Liver (tissue), 8 donors: ENCODE measurements at regions not wholly inside any gene's neighbourhood (a gene's known extent, or its start where the extent isn't known, plus 50 kb on each side); places are given as distances from the start of the nearest gene placed in this dataset.

Experiments
- DNase-seq: peaks from one replicate; pipeline ENCODE4 v3.0.0-alpha.2; 2017; ENCODE audit warnings: low spot score
- H3K27ac ChIP-seq, 2 donors: one replicate each; pipeline ENCODE4 v1.7.0; 2013; ENCODE audit warnings: inconsistent platforms in 2 of 2, low read length in 2 of 2, control low read depth in 1 of 2, low read depth in 1 of 2, mild to moderate bottlenecking in 1 of 2
- H3K27me3 ChIP-seq, 4 donors: one replicate each; pipeline versions ENCODE4 v1.6.1 to v1.7.0; 2013; ENCODE audit warnings: low read length in 3 of 4, inconsistent platforms in 1 of 4, mild to moderate bottlenecking in 1 of 4, moderate library complexity in 1 of 4; ENCODE audit not compliant: control insufficient read depth in 4 of 4, insufficient read depth in 4 of 4
- H3K36me3 ChIP-seq, 4 donors: one replicate each; pipeline versions ENCODE4 v1.6.1 to v1.7.0; 2013; ENCODE audit warnings: low read length in 3 of 4, mild to moderate bottlenecking in 3 of 4, low read depth in 1 of 4, moderate library complexity in 1 of 4; ENCODE audit not compliant: control insufficient read depth in 4 of 4, insufficient read depth in 3 of 4
- H3K4me1 ChIP-seq, 4 donors: one replicate each; pipeline versions ENCODE4 v1.6.1 to v1.7.0; 2013; ENCODE audit warnings: low read length in 3 of 4, mild to moderate bottlenecking in 3 of 4, moderate library complexity in 1 of 4; ENCODE audit not compliant: control insufficient read depth in 4 of 4, insufficient read depth in 4 of 4
- H3K4me3 ChIP-seq, 3 donors: one replicate each; pipeline versions ENCODE4 v1.6.1 to v1.7.0; 2013; ENCODE audit warnings: low read length in 3 of 3, control low read depth in 1 of 3, low read depth in 1 of 3, mild to moderate bottlenecking in 1 of 3
- H3K9ac ChIP-seq, 2 donors: one replicate each; pipeline ENCODE4 v1.7.0; 2013; ENCODE audit warnings: low read length in 2 of 2, mild to moderate bottlenecking in 2 of 2, moderate library complexity in 2 of 2, control low read depth in 1 of 2, low read depth in 1 of 2
- H3K9me3 ChIP-seq, 4 donors: one replicate each; pipeline versions ENCODE4 v1.6.1 to v1.7.0; 2013; ENCODE audit warnings: low read length in 3 of 4; ENCODE audit not compliant: control insufficient read depth in 4 of 4
- EGR1 ChIP-seq, 2 donors: IDR thresholded peaks; 2 replicates each; pipeline ENCODE4 v1.6.1; 2016 to 2018; ENCODE audit warnings: antibody characterized with exemption in 2 of 2, low read depth in 2 of 2
- FOXA2 ChIP-seq: IDR thresholded peaks from 2 replicates; pipeline ENCODE4 v1.6.1; 2016; ENCODE audit warnings: antibody characterized with exemption
- GABPA ChIP-seq, 2 donors: IDR thresholded peaks in 1 of 2; conservative IDR thresholded peaks in 1 of 2; 2 replicates each; pipeline ENCODE4 v1.6.1; 2016; ENCODE audit warnings: antibody characterized with exemption in 2 of 2, mild to moderate bottlenecking in 1 of 2, moderate library complexity in 1 of 2
- HNF4A ChIP-seq, 2 donors: conservative IDR thresholded peaks; 2 replicates each; pipeline ENCODE4 v1.6.1; 2016; ENCODE audit warnings: antibody characterized with exemption in 2 of 2, mild to moderate bottlenecking in 2 of 2
- HNF4G ChIP-seq: IDR thresholded peaks from 2 replicates; pipeline ENCODE4 v1.6.1; 2016; ENCODE audit warnings: antibody characterized with exemption
- JUND ChIP-seq, 2 donors: IDR thresholded peaks; 2 replicates each; pipeline ENCODE4 v1.6.1; 2016; ENCODE audit warnings: antibody characterized with exemption in 2 of 2
- NR2F2 ChIP-seq: IDR thresholded peaks from 2 replicates; pipeline ENCODE4 v1.6.1; 2016; ENCODE audit warnings: antibody characterized with exemption
- RAD21 ChIP-seq, 2 donors: IDR thresholded peaks; 2 replicates each; pipeline ENCODE4 v1.6.1; 2016; ENCODE audit warnings: antibody characterized with exemption in 2 of 2, mild to moderate bottlenecking in 2 of 2
- RXRA ChIP-seq, 2 donors: IDR thresholded peaks; 2 replicates each; pipeline ENCODE4 v1.6.1; 2017 to 2018; ENCODE audit warnings: antibody characterized with exemption in 2 of 2, mild to moderate bottlenecking in 1 of 2
- SP1 ChIP-seq: IDR thresholded peaks from 2 replicates; pipeline ENCODE4 v1.6.1; 2018; ENCODE audit warnings: antibody characterized with exemption, mild to moderate bottlenecking
- TAF1 ChIP-seq: conservative IDR thresholded peaks from 2 replicates; pipeline ENCODE4 v1.6.1; 2016; ENCODE audit warnings: antibody characterized with exemption, mild to moderate bottlenecking
- YY1 ChIP-seq: IDR thresholded peaks from 2 replicates; pipeline ENCODE4 v1.6.1; 2016; ENCODE audit warnings: antibody characterized with exemption, mild to moderate bottlenecking
- WGBS: extraction: QIAGEN DNeasy Blood & Tissue Kit; methylation state at CpG from one replicate; pipeline ENCODE4 v1.1.7; 2013; 5-methylcytosine and 5-hydroxymethylcytosine counted together
- TF ChIP-seq, protein P1 (sequence below): IDR thresholded peaks from 2 replicates; pipeline ENCODE4 v1.6.1; 2016; ENCODE audit warnings: antibody characterized with exemption
- TF ChIP-seq, protein P2 (sequence below): IDR thresholded peaks from 2 replicates; pipeline ENCODE4 v1.6.1; 2016; ENCODE audit warnings: antibody characterized with exemption
- TF ChIP-seq, protein P3 (sequence below): IDR thresholded peaks from 2 replicates; pipeline ENCODE4 v1.6.1; 2016; ENCODE audit warnings: antibody characterized with exemption
- TF ChIP-seq, protein P4 (sequence below): fragments of 150-350 bp; IDR thresholded peaks from 2 replicates; pipeline ENCODE4 v1.5.1; 2017; ENCODE audit warnings: improper control_type of control experiment, low read depth, low read length; ENCODE audit not compliant: missing input control
- donor health status: healthy.
- donor health status: healthy.
- donor health status: healthy.
- donor health status: healthy.
- donor health status: healthy.

DNA sequence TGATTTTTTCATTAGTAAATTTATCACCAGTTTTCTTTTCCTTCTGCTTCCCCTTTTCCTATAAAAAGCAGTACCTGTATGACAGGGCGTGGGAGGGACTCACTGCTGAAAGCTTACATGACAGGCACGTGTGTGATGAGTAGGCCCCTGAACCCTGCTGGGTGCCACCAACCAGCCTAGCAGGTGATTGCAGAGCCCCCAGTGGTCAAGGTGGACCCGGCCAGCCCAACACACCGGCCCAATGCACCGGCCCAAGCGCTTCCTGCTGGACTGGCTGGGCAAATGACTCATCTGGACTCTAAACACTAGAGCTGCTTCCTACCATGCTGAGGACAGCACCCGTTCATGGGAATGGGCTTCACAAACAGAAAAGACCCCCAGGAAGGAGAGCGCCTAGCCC, 89.8 kb upstream of the TMEM72 start:
- Histone ChIP-seq H3K27ac (no peak overlapping the region), H3K4me1 (no peaks in the 10 kb centered on the region), H3K4me3 (no peak overlapping the region), H3K9me3 (no peaks in the 10 kb centered on the region), H3K9ac (no peak overlapping the region), H3K36me3 (no peaks in the 10 kb centered on the region), H3K27me3 (peaks cover 0 to 4% (median 0%) of the 10 kb centered on the region in 4 donors)
- no peak for DNase-seq
- whole genome bisulfite sequencing: 96% methylated on average over 8 of the region's 8 CpGs
- TF ChIP-seq RXRA (IDR thresholded peaks at IDR 0.05) (no peak), SP1 (no peak), YY1 (no peak)

DNA sequence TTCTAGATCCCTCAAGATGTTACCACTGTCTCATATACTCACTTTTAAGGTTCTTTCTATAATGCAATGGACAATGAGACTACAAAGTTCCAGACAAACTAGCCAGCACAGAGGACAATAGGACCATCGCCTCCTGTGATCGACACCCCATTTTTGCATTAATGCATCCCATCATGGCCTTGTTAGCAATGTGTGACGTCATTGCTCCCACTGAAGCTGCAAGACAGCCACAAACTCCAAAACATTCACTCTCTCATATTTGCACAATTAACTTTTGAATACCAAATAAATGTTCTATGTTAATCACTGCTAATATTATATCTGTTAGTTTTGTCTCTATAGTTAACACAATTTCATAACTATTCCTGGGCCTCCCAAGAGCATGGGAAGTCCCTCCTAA, 88.8 kb upstream of the TMEM72 start:
- 89% methylated on average over 3 of the region's 3 CpGs for WGBS
- Histone ChIP-seq H3K27ac (no peak overlapping the region), H3K27me3 (peaks cover 0 to 4% (median 0%) of the 10 kb centered on the region in 4 donors), H3K9me3 (no peaks in the 10 kb centered on the region), H3K4me3 (no peak overlapping the region), H3K9ac (no peak overlapping the region), H3K4me1 (no peaks in the 10 kb centered on the region), H3K36me3 (no peaks in the 10 kb centered on the region)
- no peak for TF ChIP-seq GABPA (IDR thresholded peaks at IDR 0.05 in 1 of 2, conservative IDR thresholded peaks at IDR 0.05 in 1 of 2)
- DNase-seq: no peak

DNA sequence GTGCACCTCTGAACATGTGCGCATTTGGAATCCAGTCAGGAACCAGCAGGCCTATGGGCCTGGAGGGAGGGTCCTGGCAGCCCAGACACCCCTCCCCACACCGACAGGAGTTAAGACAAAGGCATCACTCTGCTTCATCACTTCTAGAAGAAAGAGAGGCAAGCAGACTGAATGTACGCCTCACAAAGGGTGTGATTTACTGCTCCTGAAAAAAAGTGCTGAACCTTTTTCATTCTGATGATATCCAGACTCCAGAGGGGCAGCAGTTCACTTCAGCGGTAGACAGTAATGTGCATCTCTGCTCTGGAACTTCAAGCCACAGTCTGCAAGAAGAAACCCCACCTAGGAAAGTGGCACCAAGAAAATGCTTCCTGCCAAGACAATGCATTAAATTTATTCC, 88.2 kb upstream of the TMEM72 start:
- Histone ChIP-seq H3K27ac (no peak overlapping the region), H3K4me3 (no peak overlapping the region), H3K9me3 (no peaks in the 10 kb centered on the region), H3K36me3 (no peaks in the 10 kb centered on the region), H3K27me3 (peaks cover 0 to 8% (median 0%) of the 10 kb centered on the region in 4 donors), H3K4me1 (no peaks in the 10 kb centered on the region), H3K9ac (no peak overlapping the region)
- WGBS: 89% methylated on average over 4 of the region's 4 CpGs
- DNase-seq: no peak
- TF ChIP-seq EGR1 (IDR thresholded peaks at IDR 0.05; ENCODE audit: low read depth in 2 of 2) (no peak), JUND (IDR thresholded peaks at IDR 0.05) (no peak), FOXA2 (no peak), NR2F2 (no peak), TAF1 (no peak), RAD21 (IDR thresholded peaks at IDR 0.05) (no peak), HNF4A (conservative IDR thresholded peaks at IDR 0.05) (no peak), SP1 (no peak), GABPA (IDR thresholded peaks at IDR 0.05 in 1 of 2, conservative IDR thresholded peaks at IDR 0.05 in 1 of 2) (no peak), RXRA (IDR thresholded peaks at IDR 0.05) (no peak), YY1 (no peak), HNF4G (no peak)
- TF ChIP-seq, protein P1, sequence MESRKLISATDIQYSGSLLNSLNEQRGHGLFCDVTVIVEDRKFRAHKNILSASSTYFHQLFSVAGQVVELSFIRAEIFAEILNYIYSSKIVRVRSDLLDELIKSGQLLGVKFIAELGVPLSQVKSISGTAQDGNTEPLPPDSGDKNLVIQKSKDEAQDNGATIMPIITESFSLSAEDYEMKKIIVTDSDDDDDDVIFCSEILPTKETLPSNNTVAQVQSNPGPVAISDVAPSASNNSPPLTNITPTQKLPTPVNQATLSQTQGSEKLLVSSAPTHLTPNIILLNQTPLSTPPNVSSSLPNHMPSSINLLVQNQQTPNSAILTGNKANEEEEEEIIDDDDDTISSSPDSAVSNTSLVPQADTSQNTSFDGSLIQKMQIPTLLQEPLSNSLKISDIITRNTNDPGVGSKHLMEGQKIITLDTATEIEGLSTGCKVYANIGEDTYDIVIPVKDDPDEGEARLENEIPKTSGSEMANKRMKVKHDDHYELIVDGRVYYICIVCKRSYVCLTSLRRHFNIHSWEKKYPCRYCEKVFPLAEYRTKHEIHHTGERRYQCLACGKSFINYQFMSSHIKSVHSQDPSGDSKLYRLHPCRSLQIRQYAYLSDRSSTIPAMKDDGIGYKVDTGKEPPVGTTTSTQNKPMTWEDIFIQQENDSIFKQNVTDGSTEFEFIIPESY: no peak
- TF ChIP-seq, protein P2, sequence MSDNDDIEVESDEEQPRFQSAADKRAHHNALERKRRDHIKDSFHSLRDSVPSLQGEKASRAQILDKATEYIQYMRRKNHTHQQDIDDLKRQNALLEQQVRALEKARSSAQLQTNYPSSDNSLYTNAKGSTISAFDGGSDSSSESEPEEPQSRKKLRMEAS: no peak
- TF ChIP-seq, protein P3, sequence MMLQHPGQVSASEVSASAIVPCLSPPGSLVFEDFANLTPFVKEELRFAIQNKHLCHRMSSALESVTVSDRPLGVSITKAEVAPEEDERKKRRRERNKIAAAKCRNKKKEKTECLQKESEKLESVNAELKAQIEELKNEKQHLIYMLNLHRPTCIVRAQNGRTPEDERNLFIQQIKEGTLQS: no peak
- TF ChIP-seq, protein P4, sequence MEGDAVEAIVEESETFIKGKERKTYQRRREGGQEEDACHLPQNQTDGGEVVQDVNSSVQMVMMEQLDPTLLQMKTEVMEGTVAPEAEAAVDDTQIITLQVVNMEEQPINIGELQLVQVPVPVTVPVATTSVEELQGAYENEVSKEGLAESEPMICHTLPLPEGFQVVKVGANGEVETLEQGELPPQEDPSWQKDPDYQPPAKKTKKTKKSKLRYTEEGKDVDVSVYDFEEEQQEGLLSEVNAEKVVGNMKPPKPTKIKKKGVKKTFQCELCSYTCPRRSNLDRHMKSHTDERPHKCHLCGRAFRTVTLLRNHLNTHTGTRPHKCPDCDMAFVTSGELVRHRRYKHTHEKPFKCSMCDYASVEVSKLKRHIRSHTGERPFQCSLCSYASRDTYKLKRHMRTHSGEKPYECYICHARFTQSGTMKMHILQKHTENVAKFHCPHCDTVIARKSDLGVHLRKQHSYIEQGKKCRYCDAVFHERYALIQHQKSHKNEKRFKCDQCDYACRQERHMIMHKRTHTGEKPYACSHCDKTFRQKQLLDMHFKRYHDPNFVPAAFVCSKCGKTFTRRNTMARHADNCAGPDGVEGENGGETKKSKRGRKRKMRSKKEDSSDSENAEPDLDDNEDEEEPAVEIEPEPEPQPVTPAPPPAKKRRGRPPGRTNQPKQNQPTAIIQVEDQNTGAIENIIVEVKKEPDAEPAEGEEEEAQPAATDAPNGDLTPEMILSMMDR: no peak
